HUES48 (cell line): ENCODE measurements at regions not wholly inside any gene's neighbourhood (a gene's known extent, or its start where the extent isn't known, plus 50 kb on each side); places are given as distances from the start of the nearest gene placed in this dataset.
"Not testable (repeated sequence)": the region's sequence is repeated elsewhere in the genome, so short reads cannot be mapped to it uniquely, and the experiment has no call there.

Source experiments
- H3K27ac ChIP-seq: one replicate; pipeline ENCODE4 v1.7.0; 2013; ENCODE audit warnings: low read depth, low read length, inconsistent platforms
- H3K27me3 ChIP-seq: 2 replicates; pipeline ENCODE4 v1.6.1; 2013; ENCODE audit warnings: mild to moderate bottlenecking, low read length; ENCODE audit not compliant: control insufficient read depth, insufficient read depth
- H3K36me3 ChIP-seq: 2 replicates; pipeline ENCODE4 v1.6.1; 2013; ENCODE audit warnings: low read length; ENCODE audit not compliant: control insufficient read depth, insufficient read depth
- H3K4me1 ChIP-seq: 2 replicates; pipeline ENCODE4 v1.6.1; 2013; ENCODE audit warnings: mild to moderate bottlenecking, low read length; ENCODE audit not compliant: control insufficient read depth, insufficient read depth
- H3K4me3 ChIP-seq: 2 replicates; pipeline ENCODE4 v1.5.1; 2013; ENCODE audit warnings: mild to moderate bottlenecking, low read depth, low read length
- H3K9ac ChIP-seq: 2 replicates; pipeline ENCODE4 v1.6.1; 2013; ENCODE audit warnings: mild to moderate bottlenecking, low read depth, low read length, moderate library complexity
- H3K9me3 ChIP-seq: 2 replicates; pipeline ENCODE4 v1.6.1; 2013; ENCODE audit warnings: low read length; ENCODE audit not compliant: control insufficient read depth, insufficient read depth

GRCh38 chr6:6820641-6821238, 232.2 kb downstream of the LY86 start:
- Histone ChIP-seq H3K27me3 (no peaks in the 10 kb centered on the region), H3K4me1 (peaks cover 27% of the 10 kb centered on the region), H3K9me3 (no peaks in the 10 kb centered on the region), H3K4me3 (no peak overlapping the region), H3K9ac (no peak overlapping the region), H3K27ac (peak overlapping the region; percentile 86), H3K36me3 (no peaks in the 10 kb centered on the region)

- H3K27me3 ChIP-seq = no peaks in the 10 kb centered on the region
- no peak overlapping the region for H3K4me3 ChIP-seq
- H3K9ac ChIP-seq = no peak overlapping the region
- no peak overlapping the region for H3K27ac ChIP-seq
- H3K9me3 ChIP-seq = no peaks in the 10 kb centered on the region
- H3K36me3 ChIP-seq = no peaks in the 10 kb centered on the region
- H3K4me1 ChIP-seq = peaks cover 28% of the 10 kb centered on the region
These were observed 233.2 kb downstream of the LY86 start for GRCh38 chr6:6821639-6822261.

DNA sequence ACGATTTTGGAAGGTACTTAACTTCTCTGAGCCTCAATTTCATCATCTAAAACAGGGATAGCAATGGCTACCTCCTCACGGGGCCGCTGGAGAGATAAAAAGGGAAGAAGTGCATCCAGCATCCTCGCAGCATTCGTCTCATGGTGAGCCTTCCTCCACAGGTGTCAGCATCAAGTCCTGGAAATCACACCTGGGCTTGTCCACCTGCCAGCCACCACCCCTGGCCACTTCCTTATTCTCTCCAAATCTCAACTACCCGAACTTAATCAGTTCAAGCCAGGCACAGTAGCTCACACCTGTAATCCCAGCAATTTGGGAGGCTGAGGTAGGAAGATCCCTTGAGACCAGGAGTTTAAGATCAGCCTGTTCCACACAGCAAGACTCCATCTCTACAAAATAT, 234.5 kb downstream of the LY86 start:
- Histone ChIP-seq H3K9me3 (no peaks in the 10 kb centered on the region), H3K9ac (no peak overlapping the region), H3K4me1 (peaks cover 28% of the 10 kb centered on the region), H3K4me3 (no peak overlapping the region), H3K27me3 (no peaks in the 10 kb centered on the region), H3K27ac (no peak overlapping the region), H3K36me3 (no peaks in the 10 kb centered on the region)

DNA sequence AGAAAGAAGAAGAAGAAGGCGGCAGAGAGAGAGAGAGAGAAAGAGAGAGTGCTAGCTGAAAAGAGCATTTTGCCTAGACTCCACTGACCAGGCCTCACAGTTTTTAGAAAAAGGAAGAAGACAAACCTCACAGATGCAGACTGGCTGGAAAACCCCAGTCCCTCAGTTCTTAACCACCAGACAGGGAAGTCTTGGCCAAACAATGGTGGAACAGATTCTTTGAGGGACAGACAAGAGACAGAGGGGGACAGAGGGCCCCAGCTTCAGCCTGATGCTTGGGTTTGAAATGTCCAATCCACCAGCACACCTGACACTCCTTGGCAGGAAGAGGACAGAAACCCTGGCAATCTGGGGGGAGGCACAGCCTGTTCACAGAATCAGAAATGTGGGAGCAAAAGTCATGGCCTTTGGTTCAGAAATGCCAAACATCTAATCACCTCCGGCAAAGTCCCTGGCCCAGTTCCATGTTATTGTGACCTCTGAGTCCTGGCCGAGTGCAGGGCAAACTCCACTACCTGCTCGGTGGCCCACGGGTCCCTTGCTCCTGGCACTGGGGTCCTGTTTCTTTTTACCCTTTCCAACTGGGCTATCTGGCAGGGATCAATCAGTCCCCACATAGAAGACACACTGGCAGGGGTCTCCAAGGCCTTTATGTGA, 235.2 kb downstream of the LY86 start:
- Histone ChIP-seq H3K27me3 (no peaks in the 10 kb centered on the region), H3K36me3 (no peaks in the 10 kb centered on the region), H3K27ac (no peak overlapping the region), H3K4me1 (peaks cover 25% of the 10 kb centered on the region), H3K4me3 (no peak overlapping the region), H3K9ac (no peak overlapping the region), H3K9me3 (no peaks in the 10 kb centered on the region)

- Histone ChIP-seq H3K36me3 (no peaks in the 10 kb centered on the region), H3K4me3 (no peak overlapping the region), H3K4me1 (peaks cover 23% of the 10 kb centered on the region), H3K9me3 (no peaks in the 10 kb centered on the region), H3K27ac (no peak overlapping the region), H3K27me3 (no peaks in the 10 kb centered on the region), H3K9ac (no peak overlapping the region)
These were observed 235.9 kb downstream of the LY86 start for GRCh38 chr6:6824381-6824780.

DNA sequence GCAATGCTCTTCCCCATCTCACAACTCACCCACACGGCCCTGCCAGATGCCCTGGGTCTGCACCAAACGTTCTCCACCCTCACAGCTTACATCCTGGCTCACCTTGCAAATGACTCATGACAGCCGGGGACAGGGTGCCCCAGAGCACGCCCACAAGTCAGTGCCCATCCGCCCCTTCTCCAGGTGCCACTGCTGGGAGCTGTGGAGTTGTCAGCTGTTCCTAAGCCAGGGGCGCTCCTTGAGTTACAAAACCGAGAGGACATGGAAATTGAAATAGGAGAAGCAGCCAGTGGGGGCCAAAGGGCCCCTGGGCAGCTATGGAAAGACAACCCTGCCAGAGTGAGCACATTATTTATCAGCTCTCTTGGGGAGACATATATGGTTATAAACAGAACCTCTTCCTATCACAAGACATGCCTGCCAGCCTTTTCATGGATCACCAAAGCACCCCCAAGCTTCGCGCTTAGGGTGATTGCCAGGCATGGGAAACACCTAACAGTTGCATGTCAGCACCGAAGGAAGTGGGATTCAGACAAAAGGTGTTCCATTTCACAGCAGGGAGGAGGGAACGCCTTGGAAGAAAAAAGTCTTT, 236.8 kb downstream of the LY86 start:
- Histone ChIP-seq H3K27me3 (no peaks in the 10 kb centered on the region), H3K27ac (no peak overlapping the region), H3K36me3 (no peaks in the 10 kb centered on the region), H3K9me3 (no peaks in the 10 kb centered on the region), H3K4me3 (no peak overlapping the region), H3K9ac (no peak overlapping the region), H3K4me1 (peaks cover 19% of the 10 kb centered on the region)

- Histone ChIP-seq H3K27me3 (no peaks in the 10 kb centered on the region), H3K27ac (no peak overlapping the region), H3K9ac (no peak overlapping the region), H3K9me3 (no peaks in the 10 kb centered on the region), H3K4me1 (peaks cover 12% of the 10 kb centered on the region), H3K36me3 (no peaks in the 10 kb centered on the region), H3K4me3 (no peak overlapping the region)
These were observed 237.8 kb downstream of the LY86 start for GRCh38 chr6:6826095-6826901.

DNA sequence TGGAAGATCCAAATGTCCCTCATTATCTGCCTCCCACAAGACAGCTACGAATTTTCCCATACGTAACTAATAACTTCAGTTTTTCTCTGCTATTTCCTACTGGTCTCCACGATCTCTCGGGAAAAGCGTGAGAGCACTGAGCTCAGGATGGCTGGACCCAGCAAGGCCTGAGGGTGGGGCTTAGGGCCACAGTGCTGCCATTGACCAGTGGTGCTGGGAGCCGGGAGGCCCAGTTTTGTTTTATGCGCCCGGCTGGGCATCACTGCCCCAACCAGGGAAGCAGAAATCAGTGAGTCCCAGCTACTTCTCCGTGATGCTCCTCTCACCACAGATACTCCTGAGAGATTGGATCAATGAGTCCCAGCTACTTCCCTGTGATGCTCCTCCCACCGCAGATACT, 238.4 kb downstream of the LY86 start:
- no peak overlapping the region for H3K27ac ChIP-seq
- no peaks in the 10 kb centered on the region for H3K9me3 ChIP-seq
- no peak overlapping the region for H3K4me3 ChIP-seq
- H3K36me3 ChIP-seq = no peaks in the 10 kb centered on the region
- peaks cover 12% of the 10 kb centered on the region for H3K4me1 ChIP-seq
- H3K9ac ChIP-seq = no peak overlapping the region
- H3K27me3 ChIP-seq = no peaks in the 10 kb centered on the region

DNA sequence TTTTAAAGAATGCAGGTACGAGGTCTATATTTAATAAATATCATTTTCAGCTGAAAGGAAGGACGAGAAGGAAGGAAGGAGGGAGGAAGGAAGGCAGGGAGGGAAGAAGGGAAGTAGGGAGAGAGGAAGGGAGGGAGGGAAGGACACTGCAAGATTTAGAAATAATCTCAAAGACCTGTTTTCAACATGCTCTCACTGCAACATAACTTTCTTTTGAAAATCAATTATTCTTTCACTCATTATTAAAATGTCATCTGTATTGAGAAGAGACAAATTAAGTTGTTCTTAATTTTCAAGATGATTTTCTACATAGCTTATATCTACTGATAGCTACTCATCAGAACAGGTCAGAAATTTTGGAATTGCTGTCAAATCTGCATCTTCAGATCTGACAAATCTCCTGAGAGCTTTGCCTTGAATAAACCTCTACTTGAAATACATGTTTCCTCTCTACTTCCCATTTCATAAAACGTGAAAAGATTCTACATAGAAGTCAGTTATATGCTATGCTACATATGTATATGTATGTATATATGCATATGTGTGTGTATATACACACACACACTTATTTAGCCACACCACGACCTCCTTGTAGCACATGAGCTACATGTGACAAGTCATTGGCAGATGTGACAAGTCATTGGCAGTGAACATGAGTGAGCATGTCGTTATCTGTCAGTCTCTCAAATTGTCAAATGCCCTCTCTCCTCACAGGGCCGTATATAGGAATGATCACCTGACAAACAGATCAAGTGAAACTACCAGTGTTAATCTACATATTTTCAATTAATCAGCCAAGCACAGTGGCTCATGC, 241.6 kb downstream of the LY86 start:
- Histone ChIP-seq H3K27ac (no peak overlapping the region), H3K9ac (no peak overlapping the region), H3K27me3 (no peaks in the 10 kb centered on the region), H3K4me1 (peaks cover 7% of the 10 kb centered on the region), H3K4me3 (no peak overlapping the region), H3K36me3 (no peaks in the 10 kb centered on the region), H3K9me3 (no peaks in the 10 kb centered on the region)

DNA sequence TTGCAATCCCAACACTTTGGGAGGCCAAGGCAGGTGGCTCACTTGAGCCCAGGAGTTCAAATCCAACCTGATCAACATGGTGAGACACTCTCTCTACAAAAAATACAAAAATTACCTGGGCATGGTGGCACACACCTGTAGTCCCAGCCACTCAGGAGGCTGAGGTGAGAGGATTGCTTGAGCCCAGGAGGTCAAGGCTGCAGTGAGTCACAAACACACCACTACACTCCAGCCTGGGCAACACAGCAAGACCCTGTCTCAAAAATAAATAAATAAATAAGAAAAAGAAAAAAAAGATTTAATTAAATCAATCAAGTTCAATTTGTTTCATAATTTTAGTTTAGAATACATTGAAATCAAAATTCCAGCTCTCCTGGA, 242.2 kb downstream of the LY86 start:
- not testable (repeated sequence) for H3K27ac ChIP-seq, H3K9me3 ChIP-seq, H3K9ac ChIP-seq, H3K4me3 ChIP-seq, H3K27me3 ChIP-seq, H3K4me1 ChIP-seq, H3K36me3 ChIP-seq
